Breast epithelium (tissue), 3 donors: ENCODE measurements at regions not wholly inside any gene's neighbourhood (a gene's known extent, or its start where the extent isn't known, plus 50 kb on each side); places are given as distances from the start of the nearest gene placed in this dataset.
"Not testable (repeated sequence)": the region's sequence is repeated elsewhere in the genome, so short reads cannot be mapped to it uniquely, and the experiment has no call there.

Experiments
- CTCF ChIP-seq, 3 donors: fragments of 450-650 bp; IDR thresholded peaks; one replicate each; pipeline ENCODE4 v1.5.1; 2016 to 2017; ENCODE audit warnings: antibody characterized with exemption in 3 of 3, mild to moderate bottlenecking in 3 of 3, moderate library complexity in 3 of 3
- POLR2A ChIP-seq: fragments of 450-650 bp; IDR thresholded peaks from one replicate; pipeline ENCODE4 v1.6.1; 2016; ENCODE audit warnings: antibody characterized with exemption, mild to moderate bottlenecking, moderate library complexity

DNA sequence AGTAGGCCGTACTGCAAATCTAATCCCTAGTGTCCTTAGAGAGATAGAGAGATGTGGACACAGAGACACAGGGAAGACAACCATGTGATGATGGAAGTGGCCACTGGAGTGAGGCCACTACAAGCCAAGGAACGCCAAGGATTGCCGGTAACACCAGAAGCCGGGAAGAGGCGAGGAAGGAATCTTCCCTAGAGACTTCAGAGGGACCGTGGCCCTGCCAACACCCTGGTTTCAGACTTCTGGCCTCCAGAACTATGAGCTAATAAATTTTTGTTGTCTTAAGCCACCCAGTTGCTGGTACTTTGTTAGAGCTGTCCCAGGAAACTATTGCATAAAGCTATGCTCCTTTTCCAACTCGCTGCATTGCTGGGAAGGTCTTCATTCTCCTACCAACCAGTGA is 70.3 kb upstream of the ZDHHC15 start:
- not testable (repeated sequence) for TF ChIP-seq CTCF (IDR thresholded peaks at IDR 0.05); POLR2A
